Sigmoid colon (tissue), 6 donors: ENCODE measurements at regions not wholly inside any gene's neighbourhood (a gene's known extent, or its start where the extent isn't known, plus 50 kb on each side); places are given as distances from the start of the nearest gene placed in this dataset.

Source experiments
- DNase-seq: peaks from one replicate; pipeline ENCODE4 v3.0.0-alpha.2; 2019
- H3K27ac ChIP-seq, 4 donors: fragments of 200-600 bp; sonication (generic); one replicate each; pipeline ENCODE4 v1.5.1; 2016 to 2019; ENCODE audit warnings: mild to moderate bottlenecking in 1 of 4
- H3K27me3 ChIP-seq, 3 donors: fragments of 200-600 bp; sonication (generic); one replicate each; pipeline ENCODE4 v1.5.1; 2019; ENCODE audit warnings: mild to moderate bottlenecking in 1 of 3
- H3K36me3 ChIP-seq, 4 donors: fragments of 200-600 bp; sonication (generic); one replicate each; pipeline ENCODE4 v1.5.1; 2016 to 2019
- H3K4me1 ChIP-seq, 4 donors: fragments of 200-600 bp; sonication (generic); one replicate each; pipeline ENCODE4 v1.5.1; 2017 to 2019
- H3K4me3 ChIP-seq, 4 donors: fragments of 200-600 bp; sonication (generic); one replicate each; pipeline ENCODE4 v1.5.1; 2017 to 2019; ENCODE audit warnings: mild to moderate bottlenecking in 2 of 4, moderate library complexity in 1 of 4
- H3K9me3 ChIP-seq, 4 donors: fragments of 200-600 bp in 3 of 4; sonication (generic) in 3 of 4; one replicate each; pipeline versions ENCODE4 v1.5.1 to v1.6.1; 2013 to 2019
- EP300 ChIP-seq, 4 donors: sonication (generic); formaldehyde crosslinking; IDR thresholded peaks; one replicate each; pipeline ENCODE4 v1.6.1; 2017; ENCODE audit warnings: antibody characterized with exemption in 4 of 4
- POLR2A ChIP-seq, 2 donors: fragments of 450-650 bp; IDR thresholded peaks; one replicate each; pipeline ENCODE4 v1.6.1; 2016; ENCODE audit warnings: antibody characterized with exemption in 2 of 2, mild to moderate bottlenecking in 2 of 2, moderate library complexity in 2 of 2
- POLR2AphosphoS5 ChIP-seq, 4 donors: sonication (generic); formaldehyde crosslinking; IDR thresholded peaks; one replicate each; pipeline ENCODE4 v1.6.1; 2017; ENCODE audit warnings: antibody characterized with exemption in 4 of 4
- WGBS, 2 donors: extraction: QIAGEN DNeasy Blood & Tissue Kit; methylation state at CpG; one replicate each; pipeline ENCODE4 v1.1.7; 2013; 5-methylcytosine and 5-hydroxymethylcytosine counted together
- intact Hi-C: fragments of 100-400 bp; cut with DNase I; formaldehyde crosslinking; loops from one replicate; pipeline ENCODE4 v1.15.1; 2023
- TF ChIP-seq, protein P1 (sequence below), 4 experiments: fragments of 450-650 bp in 3 of 4; fragments of 200-600 bp in 1 of 4; IDR thresholded peaks; one replicate each; pipeline ENCODE4 v1.5.1; 2016 to 2019; ENCODE audit warnings: antibody characterized with exemption in 4 of 4, mild to moderate bottlenecking in 3 of 4, moderate library complexity in 2 of 4
- donor health status: healthy with polysubstance abuse.
- donor health status: healthy.

DNA sequence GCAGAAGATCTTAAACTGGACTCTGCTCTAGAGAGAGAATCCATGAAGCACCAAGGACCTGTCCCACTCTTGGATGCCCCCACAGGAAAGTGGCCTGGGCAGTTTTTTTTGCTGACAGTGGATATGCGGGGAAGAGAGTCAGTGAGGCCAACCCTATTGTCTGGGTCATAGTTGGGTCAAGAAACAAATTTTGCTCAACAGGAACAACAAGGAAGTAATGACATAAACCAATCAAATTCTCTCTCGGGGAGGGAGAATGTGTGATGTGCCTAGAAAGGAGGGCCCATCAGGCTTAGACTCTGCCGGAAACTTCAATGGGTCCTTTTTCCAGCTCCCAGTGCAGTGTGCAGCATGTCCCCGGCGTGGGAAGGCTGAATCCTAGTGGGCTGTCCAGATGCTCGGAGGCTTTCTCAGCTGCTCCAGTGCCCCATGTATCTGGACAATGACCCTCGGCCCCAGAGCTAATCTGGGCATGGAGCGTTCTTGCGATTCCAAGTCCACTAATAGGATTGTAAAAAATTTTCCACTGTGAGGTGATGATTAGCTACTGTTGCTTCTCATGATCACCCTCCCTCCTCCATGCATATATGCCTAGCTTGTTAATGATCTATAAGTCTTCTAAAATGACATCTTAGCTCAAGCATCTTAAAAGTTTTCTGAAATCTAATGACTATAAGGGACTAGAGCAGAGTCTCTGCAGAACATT lies 101.0 kb downstream of the SNX19 start:
- no peak for DNase-seq
- Histone ChIP-seq H3K36me3 (no peaks in the 10 kb centered on the region), H3K27ac (no peak overlapping the region), H3K27me3 (no peaks in the 10 kb centered on the region), H3K4me3 (no peak overlapping the region), H3K4me1 (peaks cover 0 to 3% (median 0%) of the 10 kb centered on the region in 4 donors), H3K9me3 (no peaks in the 10 kb centered on the region)
- no peak for TF ChIP-seq EP300 (IDR thresholded peaks at IDR 0.05)
- no peak for TF ChIP-seq POLR2A (IDR thresholded peaks at IDR 0.05)
- no peak for TF ChIP-seq POLR2AphosphoS5 (IDR thresholded peaks at IDR 0.05)
- TF ChIP-seq, protein P1, sequence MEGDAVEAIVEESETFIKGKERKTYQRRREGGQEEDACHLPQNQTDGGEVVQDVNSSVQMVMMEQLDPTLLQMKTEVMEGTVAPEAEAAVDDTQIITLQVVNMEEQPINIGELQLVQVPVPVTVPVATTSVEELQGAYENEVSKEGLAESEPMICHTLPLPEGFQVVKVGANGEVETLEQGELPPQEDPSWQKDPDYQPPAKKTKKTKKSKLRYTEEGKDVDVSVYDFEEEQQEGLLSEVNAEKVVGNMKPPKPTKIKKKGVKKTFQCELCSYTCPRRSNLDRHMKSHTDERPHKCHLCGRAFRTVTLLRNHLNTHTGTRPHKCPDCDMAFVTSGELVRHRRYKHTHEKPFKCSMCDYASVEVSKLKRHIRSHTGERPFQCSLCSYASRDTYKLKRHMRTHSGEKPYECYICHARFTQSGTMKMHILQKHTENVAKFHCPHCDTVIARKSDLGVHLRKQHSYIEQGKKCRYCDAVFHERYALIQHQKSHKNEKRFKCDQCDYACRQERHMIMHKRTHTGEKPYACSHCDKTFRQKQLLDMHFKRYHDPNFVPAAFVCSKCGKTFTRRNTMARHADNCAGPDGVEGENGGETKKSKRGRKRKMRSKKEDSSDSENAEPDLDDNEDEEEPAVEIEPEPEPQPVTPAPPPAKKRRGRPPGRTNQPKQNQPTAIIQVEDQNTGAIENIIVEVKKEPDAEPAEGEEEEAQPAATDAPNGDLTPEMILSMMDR (IDR thresholded peaks at IDR 0.05) = no peak
- 91 to 92% methylated on average over 9 of the region's 9 CpGs for WGBS, 2 donors
- intact Hi-C loops = no loop called here

DNA sequence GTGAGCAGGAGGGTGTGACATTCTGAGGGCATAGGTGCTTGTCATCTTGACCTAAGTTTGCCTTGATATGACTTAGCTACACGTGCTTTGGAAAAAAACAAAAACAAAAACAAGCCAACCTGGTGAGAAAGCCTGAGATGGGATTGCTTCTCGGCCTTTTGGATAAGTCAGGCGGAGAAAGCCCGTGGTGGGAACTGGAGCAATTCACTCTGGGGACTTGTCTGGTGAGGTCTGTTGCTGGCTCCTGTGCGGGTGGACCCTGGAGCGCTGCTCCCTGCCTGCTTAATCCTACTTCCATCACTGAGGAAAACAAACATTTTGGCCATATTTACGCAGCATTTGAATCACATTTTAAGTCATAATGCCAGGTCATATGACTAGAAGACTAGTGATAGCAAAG lies 100.3 kb downstream of the SNX19 start:
- 80 to 87% methylated on average over 7 of the region's 7 CpGs for WGBS, 2 donors
- no peak for DNase-seq
- H3K9me3 ChIP-seq = no peaks in the 10 kb centered on the region

DNA sequence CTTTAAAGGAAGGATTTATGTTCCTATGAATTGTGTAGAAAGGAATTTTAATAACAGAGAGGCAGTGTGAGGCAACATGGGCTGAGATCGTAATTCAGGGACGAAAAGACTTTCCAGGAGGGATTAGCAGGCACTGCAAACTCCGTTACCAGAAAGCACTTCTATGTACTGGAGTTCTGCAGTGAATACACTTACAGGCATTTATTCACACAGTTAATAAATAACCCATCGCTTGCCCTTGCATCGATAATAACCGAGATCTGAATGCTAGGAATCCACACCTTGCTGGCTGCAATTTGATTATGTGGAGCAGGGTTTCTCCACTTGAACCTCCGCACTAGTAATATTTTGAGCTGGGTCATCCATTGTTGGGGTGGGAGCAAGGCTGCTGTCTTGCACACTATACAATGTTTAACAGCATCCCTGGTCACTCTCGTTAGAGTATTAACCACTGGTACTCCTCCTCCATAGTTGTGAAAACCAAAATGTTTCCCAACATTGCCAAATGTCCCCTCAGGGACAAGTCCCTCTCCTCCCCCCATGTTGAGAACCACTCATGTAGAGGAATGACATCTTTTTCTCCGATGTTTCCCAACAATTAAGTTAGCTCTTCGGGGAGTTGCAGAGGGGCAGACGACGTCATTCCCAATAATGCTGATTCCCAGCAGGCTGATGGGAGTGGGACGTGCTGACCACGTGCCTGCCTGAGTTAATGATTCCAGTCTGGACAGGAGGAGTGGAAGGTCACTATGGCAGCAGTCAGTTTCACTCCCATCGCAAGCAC lies 99.5 kb downstream of the SNX19 start:
- 52 to 75% methylated on average over 15 of the region's 15 CpGs for WGBS, 2 donors
- no peak overlapping the region for H3K4me3 ChIP-seq
- intact Hi-C loops = no loop called here
- H3K36me3 ChIP-seq = no peaks in the 10 kb centered on the region
- H3K27ac ChIP-seq = no peak overlapping the region
- no peaks in the 10 kb centered on the region for H3K9me3 ChIP-seq
- peaks cover 0 to 3% (median 0%) of the 10 kb centered on the region in 4 donors for H3K4me1 ChIP-seq
- DNase-seq = peak; percentile 69
- no peaks in the 10 kb centered on the region for H3K27me3 ChIP-seq
- TF ChIP-seq POLR2AphosphoS5 (IDR thresholded peaks at IDR 0.05) = peak in 3 of 4 donors; percentile 6 to 33 (median 29)
- TF ChIP-seq, protein P1 (IDR thresholded peaks at IDR 0.05) = no peak

More for the DNA sequence above, 100.3 kb downstream of the SNX19 start:
- H3K4me1 ChIP-seq = peaks cover 0 to 3% (median 0%) of the 10 kb centered on the region in 4 donors
- no peak overlapping the region for H3K4me3 ChIP-seq
- TF ChIP-seq POLR2A (IDR thresholded peaks at IDR 0.05) (no peak), EP300 (IDR thresholded peaks at IDR 0.05) (no peak), POLR2AphosphoS5 (IDR thresholded peaks at IDR 0.05) (no peak)
- TF ChIP-seq, protein P1 (IDR thresholded peaks at IDR 0.05) = no peak
- H3K27ac ChIP-seq = no peak overlapping the region
- no peaks in the 10 kb centered on the region for H3K36me3 ChIP-seq
- intact Hi-C loops = no loop called here
- no peaks in the 10 kb centered on the region for H3K27me3 ChIP-seq

DNA sequence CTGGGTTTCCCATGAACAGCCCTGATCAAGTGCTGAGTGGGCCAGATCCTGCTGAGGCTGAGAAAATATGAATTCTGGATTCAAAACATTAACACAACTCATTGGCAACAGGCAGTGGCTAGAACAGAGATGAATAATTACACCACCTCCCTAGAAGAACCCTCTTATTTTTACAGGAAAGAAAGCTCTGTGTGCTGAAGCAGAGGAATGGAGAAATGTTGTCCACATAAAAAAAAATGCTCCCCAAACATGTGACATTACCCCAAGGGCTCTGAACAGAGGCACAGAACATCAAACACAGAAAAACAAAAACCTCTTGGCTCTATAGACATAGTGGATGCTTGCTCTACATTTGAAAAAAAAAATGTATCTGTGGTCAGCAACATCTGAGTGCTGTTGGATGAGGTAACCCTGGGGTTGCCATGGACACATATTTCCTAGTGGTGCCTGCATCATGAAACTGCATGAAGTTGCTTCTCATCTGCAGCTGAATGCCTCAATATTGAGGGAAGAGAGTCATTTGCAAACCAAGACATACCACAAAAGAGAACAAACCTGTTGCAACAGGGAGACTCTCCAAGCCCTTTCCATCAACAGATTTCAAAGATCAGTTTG lies 98.8 kb downstream of the SNX19 start:
- Histone ChIP-seq H3K36me3 (no peaks in the 10 kb centered on the region), H3K4me1 (peaks cover 0 to 3% (median 0%) of the 10 kb centered on the region in 4 donors), H3K27me3 (no peaks in the 10 kb centered on the region), H3K27ac (no peak overlapping the region), H3K4me3 (no peak overlapping the region), H3K9me3 (no peaks in the 10 kb centered on the region)
- TF ChIP-seq POLR2AphosphoS5 (IDR thresholded peaks at IDR 0.05) = no peak
- TF ChIP-seq, protein P1 (IDR thresholded peaks at IDR 0.05) = no peak
- no peak for TF ChIP-seq POLR2A (IDR thresholded peaks at IDR 0.05)
- no peak for TF ChIP-seq EP300 (IDR thresholded peaks at IDR 0.05)
- DNase-seq = no peak
- intact Hi-C loops = no loop called here
